ENCODE measurements at regions not wholly inside any gene's neighbourhood (a gene's known extent, or its start where the extent isn't known, plus 50 kb on each side); places are given as distances from the start of the nearest gene placed in this dataset.

DNA sequence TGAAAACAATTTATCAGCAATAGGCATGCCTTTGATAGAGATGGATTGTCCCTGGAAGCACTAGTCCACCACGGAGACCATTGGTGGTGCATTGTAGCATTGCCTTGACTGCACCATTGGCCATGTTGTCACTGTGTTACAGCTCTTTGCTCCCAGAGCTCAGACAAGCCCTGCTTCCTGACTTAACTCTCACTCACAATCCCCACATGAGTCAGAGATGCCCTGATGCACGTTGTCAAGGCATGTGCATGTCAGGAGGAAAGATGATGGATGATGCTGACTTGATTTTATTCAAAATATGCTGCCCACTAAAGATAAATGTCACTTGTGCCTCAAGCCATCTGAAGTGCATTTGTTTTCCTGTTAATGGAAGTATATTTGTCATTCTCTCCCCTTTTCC is 266.1 kb downstream of the ARRDC4 start:
- TF ChIP-seq POLR2A (IDR thresholded peaks at IDR 0.05), result no peak
- TF ChIP-seq, protein P1, sequence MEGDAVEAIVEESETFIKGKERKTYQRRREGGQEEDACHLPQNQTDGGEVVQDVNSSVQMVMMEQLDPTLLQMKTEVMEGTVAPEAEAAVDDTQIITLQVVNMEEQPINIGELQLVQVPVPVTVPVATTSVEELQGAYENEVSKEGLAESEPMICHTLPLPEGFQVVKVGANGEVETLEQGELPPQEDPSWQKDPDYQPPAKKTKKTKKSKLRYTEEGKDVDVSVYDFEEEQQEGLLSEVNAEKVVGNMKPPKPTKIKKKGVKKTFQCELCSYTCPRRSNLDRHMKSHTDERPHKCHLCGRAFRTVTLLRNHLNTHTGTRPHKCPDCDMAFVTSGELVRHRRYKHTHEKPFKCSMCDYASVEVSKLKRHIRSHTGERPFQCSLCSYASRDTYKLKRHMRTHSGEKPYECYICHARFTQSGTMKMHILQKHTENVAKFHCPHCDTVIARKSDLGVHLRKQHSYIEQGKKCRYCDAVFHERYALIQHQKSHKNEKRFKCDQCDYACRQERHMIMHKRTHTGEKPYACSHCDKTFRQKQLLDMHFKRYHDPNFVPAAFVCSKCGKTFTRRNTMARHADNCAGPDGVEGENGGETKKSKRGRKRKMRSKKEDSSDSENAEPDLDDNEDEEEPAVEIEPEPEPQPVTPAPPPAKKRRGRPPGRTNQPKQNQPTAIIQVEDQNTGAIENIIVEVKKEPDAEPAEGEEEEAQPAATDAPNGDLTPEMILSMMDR (IDR thresholded peaks at IDR 0.05), result no peak
- Histone ChIP-seq H3K36me3 (ENCODE audit: low read depth, missing control alignments) (no peaks in the 10 kb centered on the region), H3K27ac (no peak overlapping the region), H3K4me3 (no peak overlapping the region), H3K9me3 (no peaks in the 10 kb centered on the region), H3K27me3 (no peaks in the 10 kb centered on the region), H3K4me1 (no peaks in the 10 kb centered on the region)
- intact Hi-C loops (cut with DNase I; ENCODE audit: low total_unique reads), result no loop called here
- 66 to 77% methylated on average over 2 of the region's 2 CpGs for WGBS, 2 donors
- no peak for DNase-seq

DNA sequence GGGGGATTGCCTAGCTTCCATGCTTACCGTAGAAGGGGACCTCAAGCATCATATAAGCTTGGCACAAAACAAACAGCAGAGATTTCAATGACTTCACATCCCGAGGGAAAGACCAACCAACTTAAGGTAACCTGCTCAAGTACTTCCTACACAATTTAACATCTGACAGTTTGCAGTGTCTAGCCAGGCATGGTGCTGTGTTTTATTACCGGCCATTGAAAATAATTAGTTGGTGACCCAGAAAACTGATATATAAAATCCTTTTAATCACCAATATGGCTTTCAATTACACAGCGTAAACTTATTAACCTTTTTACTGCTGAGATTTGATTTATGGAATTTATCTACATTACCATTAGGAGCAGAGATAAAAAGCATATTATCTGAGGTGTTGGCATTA is 268.3 kb downstream of the ARRDC4 start:
- no peak for TF ChIP-seq POLR2A (IDR thresholded peaks at IDR 0.05)
- TF ChIP-seq, protein P1 (IDR thresholded peaks at IDR 0.05), result no peak
- no peaks in the 10 kb centered on the region for H3K4me1 ChIP-seq
- intact Hi-C loops (cut with DNase I; ENCODE audit: low total_unique reads), result no loop called here
- H3K9me3 ChIP-seq, result no peaks in the 10 kb centered on the region
- no peak overlapping the region for H3K27ac ChIP-seq
- WGBS, 2 donors, result 57 to 61% methylated on average over 4 of the region's 4 CpGs
- DNase-seq, result no peak
- no peaks in the 10 kb centered on the region for H3K36me3 ChIP-seq (ENCODE audit: low read depth, missing control alignments)
- no peak overlapping the region for H3K4me3 ChIP-seq
- H3K27me3 ChIP-seq, result no peaks in the 10 kb centered on the region

DNA sequence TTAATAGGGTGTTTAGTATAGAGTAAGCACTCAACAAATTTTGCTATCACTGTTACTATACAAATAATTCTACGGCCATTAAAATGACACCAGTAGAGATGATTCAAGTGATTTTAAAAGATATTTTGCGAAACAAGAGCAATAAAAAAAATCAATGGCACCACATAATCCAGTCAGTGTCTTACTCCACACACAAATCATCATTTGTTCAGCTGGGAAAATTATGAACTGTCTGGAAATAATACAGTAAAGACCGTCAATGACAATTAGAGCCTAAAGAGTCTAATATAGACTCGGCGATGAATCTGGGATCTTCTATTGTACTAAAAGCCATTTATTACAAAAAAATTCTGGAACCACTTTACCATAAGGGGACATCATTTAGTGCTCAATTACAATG is 270.5 kb downstream of the ARRDC4 start:
- 91 to 96% methylated on average over 5 of the region's 5 CpGs for WGBS, 2 donors
- no peaks in the 10 kb centered on the region for H3K36me3 ChIP-seq (ENCODE audit: low read depth, missing control alignments)
- no peaks in the 10 kb centered on the region for H3K9me3 ChIP-seq
- no peaks in the 10 kb centered on the region for H3K27me3 ChIP-seq
- intact Hi-C loops (cut with DNase I; ENCODE audit: low total_unique reads), result no loop called here
- H3K4me3 ChIP-seq, result no peak overlapping the region
- H3K4me1 ChIP-seq, result no peaks in the 10 kb centered on the region
- TF ChIP-seq, protein P1 (IDR thresholded peaks at IDR 0.05), result no peak
- no peak for TF ChIP-seq POLR2A (IDR thresholded peaks at IDR 0.05)
- no peak for DNase-seq
- no peak overlapping the region for H3K27ac ChIP-seq

DNA sequence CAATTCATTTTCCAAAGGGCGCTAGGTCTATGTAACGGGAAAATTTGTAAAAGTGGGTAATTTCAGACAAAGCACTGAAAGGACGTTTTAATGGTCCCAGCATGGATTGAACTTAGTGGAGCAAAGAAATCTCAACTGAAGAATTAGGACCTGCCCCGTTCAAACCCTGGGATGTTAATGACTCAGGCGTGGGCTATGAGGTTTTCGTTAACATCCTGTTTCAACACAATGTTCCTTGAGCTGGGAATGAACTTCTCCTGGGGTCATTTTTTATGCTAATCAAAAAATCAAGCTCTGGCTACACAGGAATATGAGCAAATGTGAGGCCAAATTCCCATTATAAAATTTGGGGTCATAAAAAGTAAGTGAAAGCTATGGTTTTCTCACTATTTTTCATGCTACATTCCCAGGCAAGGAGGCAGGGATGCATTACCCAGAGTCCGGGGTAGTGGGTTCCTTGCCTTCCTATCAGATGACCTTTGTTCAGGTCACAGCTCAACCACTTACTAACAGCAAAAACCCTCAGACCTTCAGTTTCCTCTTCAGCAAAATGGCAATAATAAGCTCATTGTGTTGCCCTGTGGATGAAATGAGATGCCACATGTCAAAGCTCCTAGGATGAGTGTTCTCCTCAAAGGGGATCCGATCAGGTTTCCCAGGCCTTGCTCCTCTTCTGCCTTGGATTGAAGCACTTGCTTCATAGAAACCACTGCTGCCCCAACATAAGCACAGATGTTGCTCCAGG is 271.4 kb downstream of the ARRDC4 start:
- no peak for DNase-seq
- Histone ChIP-seq H3K27me3 (no peaks in the 10 kb centered on the region), H3K4me1 (no peaks in the 10 kb centered on the region), H3K9me3 (no peaks in the 10 kb centered on the region), H3K27ac (no peak overlapping the region), H3K4me3 (no peak overlapping the region), H3K36me3 (ENCODE audit: low read depth, missing control alignments) (no peaks in the 10 kb centered on the region)
- intact Hi-C loops (cut with DNase I; ENCODE audit: low total_unique reads), result no loop called here
- TF ChIP-seq POLR2A (IDR thresholded peaks at IDR 0.05), result no peak
- TF ChIP-seq, protein P1 (IDR thresholded peaks at IDR 0.05), result no peak
- 86 to 87% methylated on average over 7 to 8 of the region's 8 CpGs for WGBS, 2 donors

DNA sequence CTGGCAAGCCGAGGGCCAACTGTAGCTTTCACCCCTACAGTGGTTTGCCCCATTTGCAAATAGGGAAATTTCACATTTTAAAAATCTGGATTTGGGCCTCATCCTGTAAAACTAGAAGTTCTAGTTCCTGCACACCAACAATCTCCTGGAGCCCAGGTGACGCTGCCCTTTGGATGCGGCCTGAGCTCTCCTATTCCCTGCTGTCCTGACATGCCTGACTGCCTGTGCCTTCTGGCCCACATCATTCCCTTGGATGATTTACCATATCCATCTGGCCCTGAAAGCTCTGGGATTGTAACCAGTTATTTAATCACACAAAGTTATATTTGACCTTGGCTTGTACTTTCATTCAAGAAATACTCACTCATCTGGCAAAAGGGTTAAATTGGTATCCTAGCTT is 272.3 kb downstream of the ARRDC4 start:
- H3K36me3 ChIP-seq (ENCODE audit: low read depth, missing control alignments), result no peaks in the 10 kb centered on the region
- no peaks in the 10 kb centered on the region for H3K9me3 ChIP-seq
- no peaks in the 10 kb centered on the region for H3K4me1 ChIP-seq
- DNase-seq, result no peak
- no peaks in the 10 kb centered on the region for H3K27me3 ChIP-seq
- no peak for TF ChIP-seq POLR2A (IDR thresholded peaks at IDR 0.05)
- TF ChIP-seq, protein P1 (IDR thresholded peaks at IDR 0.05), result no peak
- intact Hi-C loops (cut with DNase I; ENCODE audit: low total_unique reads), result no loop called here
- no peak overlapping the region for H3K4me3 ChIP-seq
- 86 to 89% methylated on average over 3 of the region's 3 CpGs for WGBS, 2 donors
- H3K27ac ChIP-seq, result no peak overlapping the region
